Glutamatergic neuron (in vitro differentiated cells): ENCODE measurements at regions not wholly inside any gene's neighbourhood (a gene's known extent, or its start where the extent isn't known, plus 50 kb on each side); places are given as distances from the start of the nearest gene placed in this dataset.

ENCODE experiments used
- DNase-seq: peaks from one replicate; pipeline ENCODE4 v3.0.0; 2022
- H3K27ac Mint-ChIP-seq: one replicate; pipeline ENCODE4 v1.8.0; 2020; ENCODE audit warnings: mild to moderate bottlenecking, mixed read lengths, inconsistent platforms; ENCODE audit not compliant: unreplicated experiment
- H3K27me3 Mint-ChIP-seq: one replicate; pipeline ENCODE4 v1.8.0; 2020; ENCODE audit warnings: mild to moderate bottlenecking, moderate library complexity, mixed read lengths, inconsistent platforms; ENCODE audit not compliant: unreplicated experiment
- H3K36me3 Mint-ChIP-seq: one replicate; pipeline ENCODE4 v1.8.0; 2020; ENCODE audit warnings: mild to moderate bottlenecking, mixed read lengths, inconsistent platforms; ENCODE audit not compliant: unreplicated experiment
- H3K4me1 Mint-ChIP-seq: one replicate; pipeline ENCODE4 v1.8.0; 2020; ENCODE audit warnings: mild to moderate bottlenecking, low read depth, mixed read lengths, inconsistent platforms; ENCODE audit not compliant: unreplicated experiment
- H3K4me3 Mint-ChIP-seq: one replicate; pipeline ENCODE4 v1.8.0; 2020; ENCODE audit warnings: mild to moderate bottlenecking, mixed read lengths, inconsistent platforms; ENCODE audit not compliant: unreplicated experiment
- H3K9me3 Mint-ChIP-seq: one replicate; pipeline ENCODE4 v1.8.0; 2020; ENCODE audit warnings: mild to moderate bottlenecking, moderate library complexity, mixed read lengths, inconsistent platforms; ENCODE audit not compliant: unreplicated experiment
- TF ChIP-seq, protein P1 (sequence below): fragments of 200-600 bp; sonication (generic); IDR thresholded peaks from one replicate; pipeline ENCODE4 v1.5.0; 2021; ENCODE audit not compliant: partially characterized antibody, unreplicated experiment

GRCh38 chr9:96183751-96184150 lies 118.2 kb downstream of the HSD17B3 start:
- Mint-ChIP-seq H3K9me3 (peaks cover 5% of the 10 kb centered on the region), H3K27me3 (peaks cover 4% of the 10 kb centered on the region), H3K36me3 (peaks cover 6% of the 10 kb centered on the region), H3K4me1 (peaks cover 6% of the 10 kb centered on the region), H3K4me3 (no peak overlapping the region), H3K27ac (no peak overlapping the region)
- DNase-seq, result no peak
- TF ChIP-seq, protein P1, sequence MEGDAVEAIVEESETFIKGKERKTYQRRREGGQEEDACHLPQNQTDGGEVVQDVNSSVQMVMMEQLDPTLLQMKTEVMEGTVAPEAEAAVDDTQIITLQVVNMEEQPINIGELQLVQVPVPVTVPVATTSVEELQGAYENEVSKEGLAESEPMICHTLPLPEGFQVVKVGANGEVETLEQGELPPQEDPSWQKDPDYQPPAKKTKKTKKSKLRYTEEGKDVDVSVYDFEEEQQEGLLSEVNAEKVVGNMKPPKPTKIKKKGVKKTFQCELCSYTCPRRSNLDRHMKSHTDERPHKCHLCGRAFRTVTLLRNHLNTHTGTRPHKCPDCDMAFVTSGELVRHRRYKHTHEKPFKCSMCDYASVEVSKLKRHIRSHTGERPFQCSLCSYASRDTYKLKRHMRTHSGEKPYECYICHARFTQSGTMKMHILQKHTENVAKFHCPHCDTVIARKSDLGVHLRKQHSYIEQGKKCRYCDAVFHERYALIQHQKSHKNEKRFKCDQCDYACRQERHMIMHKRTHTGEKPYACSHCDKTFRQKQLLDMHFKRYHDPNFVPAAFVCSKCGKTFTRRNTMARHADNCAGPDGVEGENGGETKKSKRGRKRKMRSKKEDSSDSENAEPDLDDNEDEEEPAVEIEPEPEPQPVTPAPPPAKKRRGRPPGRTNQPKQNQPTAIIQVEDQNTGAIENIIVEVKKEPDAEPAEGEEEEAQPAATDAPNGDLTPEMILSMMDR, result no peak

- Mint-ChIP-seq H3K4me1 (peaks cover 9% of the 10 kb centered on the region), H3K27ac (no peak overlapping the region), H3K27me3 (peaks cover 6% of the 10 kb centered on the region), H3K9me3 (peaks cover 2% of the 10 kb centered on the region), H3K4me3 (no peak overlapping the region), H3K36me3 (no peaks in the 10 kb centered on the region)
- DNase-seq, result no peak
- TF ChIP-seq, protein P1, result no peak
Measured at GRCh38 chr9:96178153-96178552, 123.8 kb downstream of the HSD17B3 start.

DNA sequence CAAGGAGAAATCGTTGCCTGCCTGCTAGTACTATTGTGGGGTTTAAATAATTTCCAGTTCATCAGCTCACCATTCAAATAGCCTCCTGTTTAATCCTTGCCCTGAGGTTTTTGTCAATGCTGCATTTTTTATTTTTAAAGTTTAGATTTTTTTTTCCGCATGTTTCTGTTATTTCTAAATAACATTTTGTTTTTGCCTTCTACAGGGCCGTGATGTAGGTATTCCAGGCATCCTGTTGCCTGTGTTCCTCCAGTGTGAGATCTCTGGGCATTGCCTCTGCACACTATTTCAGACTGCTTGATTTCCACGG lies 124.3 kb downstream of the HSD17B3 start:
- Mint-ChIP-seq H3K36me3 (no peaks in the 10 kb centered on the region), H3K27ac (no peak overlapping the region), H3K4me3 (no peak overlapping the region), H3K9me3 (peaks cover 2% of the 10 kb centered on the region), H3K4me1 (peaks cover 9% of the 10 kb centered on the region), H3K27me3 (peaks cover 6% of the 10 kb centered on the region)
- DNase-seq, result no peak
- TF ChIP-seq, protein P1, result no peak

DNA sequence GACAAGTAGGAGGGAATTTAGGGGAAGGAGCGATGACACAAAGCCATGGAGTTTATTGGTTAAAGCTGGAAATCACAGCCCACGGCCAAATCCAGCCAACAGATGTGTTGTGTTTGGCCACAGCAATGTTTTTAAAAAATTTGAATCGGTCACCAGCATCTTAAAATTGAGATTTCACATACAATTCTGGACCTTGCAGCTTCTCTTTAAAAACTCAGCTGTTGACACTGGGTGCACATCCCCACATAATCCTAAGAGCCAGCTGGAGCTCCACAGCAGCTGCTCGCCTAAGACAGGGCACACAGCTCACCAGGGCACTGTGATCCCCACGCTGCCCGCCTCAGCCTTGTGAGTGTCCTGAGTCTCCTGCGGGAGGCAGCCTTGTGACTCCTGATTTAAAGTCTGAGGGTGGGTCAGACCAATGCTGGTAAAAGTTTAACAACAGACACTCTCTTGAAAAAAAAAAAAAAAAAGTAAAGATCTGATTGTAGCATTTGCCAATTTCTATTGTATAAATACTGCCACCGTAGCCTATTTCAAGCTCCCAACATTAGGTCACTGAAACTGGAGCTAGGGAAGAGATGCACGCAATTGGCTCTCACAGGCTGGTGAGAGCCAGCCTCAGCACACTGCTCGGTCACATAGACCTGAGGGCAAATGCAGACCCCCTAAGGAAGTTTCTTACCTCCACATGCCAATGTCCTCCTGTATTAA lies 124.8 kb downstream of the HSD17B3 start:
- TF ChIP-seq, protein P1, result no peak
- DNase-seq, result no peak
- Mint-ChIP-seq H3K9me3 (no peaks in the 10 kb centered on the region), H3K36me3 (no peaks in the 10 kb centered on the region), H3K27ac (no peak overlapping the region), H3K27me3 (peaks cover 6% of the 10 kb centered on the region), H3K4me3 (no peak overlapping the region), H3K4me1 (peaks cover 9% of the 10 kb centered on the region)

- TF ChIP-seq, protein P1, result no peak
- no peaks in the 10 kb centered on the region for H3K9me3 Mint-ChIP-seq
- no peak overlapping the region for H3K27ac Mint-ChIP-seq
- H3K4me1 Mint-ChIP-seq, result peaks cover 9% of the 10 kb centered on the region
- peaks cover 3% of the 10 kb centered on the region for H3K27me3 Mint-ChIP-seq
- no peak overlapping the region for H3K4me3 Mint-ChIP-seq
- DNase-seq, result no peak
- H3K36me3 Mint-ChIP-seq, result no peaks in the 10 kb centered on the region
Measured at GRCh38 chr9:96175796-96176195, 126.2 kb downstream of the HSD17B3 start.
